Neural cell (in vitro differentiated cells): ENCODE measurements at regions not wholly inside any gene's neighbourhood (a gene's known extent, or its start where the extent isn't known, plus 50 kb on each side); places are given as distances from the start of the nearest gene placed in this dataset.

Source experiments
- H2AFZ ChIP-seq: fragments of 200-600, 300-800 bp; sonication (generic), shearing (Covaris generic); 2 replicates; pipeline ENCODE4 v1.6.0; 2014; ENCODE audit warnings: low read depth, mild to moderate bottlenecking, antibody characterized with exemption, low read length, moderate library complexity
- H3F3A ChIP-seq: fragments of 200-600 bp; shearing (Covaris generic); 2 replicates; pipeline ENCODE4 v1.6.1; 2016; ENCODE audit warnings: mild to moderate bottlenecking, moderate library complexity, mixed read lengths, antibody characterized with exemption, low read length; ENCODE audit not compliant: insufficient read depth, poor library complexity, severe bottlenecking
- H3K27ac ChIP-seq: fragments of 200-600, 300-800 bp; sonication (generic), shearing (Covaris generic); 2 replicates; pipeline ENCODE4 v1.5.1; 2014; ENCODE audit warnings: mild to moderate bottlenecking, low read length, moderate library complexity
- H3K27me3 ChIP-seq: fragments of 300-800, 200-600 bp; sonication (generic), shearing (Covaris generic); 2 replicates; pipeline ENCODE4 v1.6.0; 2014; ENCODE audit warnings: mild to moderate bottlenecking, low read depth, low read length, moderate library complexity; ENCODE audit not compliant: insufficient read depth
- H3K36me3 ChIP-seq: fragments of 300-800, 200-600 bp; sonication (generic), shearing (Covaris generic); 2 replicates; pipeline ENCODE4 v1.5.1; 2014; ENCODE audit warnings: mild to moderate bottlenecking, antibody characterized with exemption, low read length, moderate library complexity; ENCODE audit not compliant: insufficient read depth
- H3K4me2 ChIP-seq: fragments of 300-800, 200-600 bp; sonication (generic), shearing (Covaris generic); 2 replicates; pipeline ENCODE4 v1.6.0; 2014; ENCODE audit warnings: mild to moderate bottlenecking, low read length
- H3K4me3 ChIP-seq: fragments of 300-800, 200-600 bp; sonication (generic), shearing (Covaris generic); 2 replicates; pipeline ENCODE4 v1.5.1; 2014; ENCODE audit warnings: mild to moderate bottlenecking, low read length, moderate library complexity
- H3K79me2 ChIP-seq: fragments of 200-600 bp; shearing (Covaris generic); replicated peaks from 2 replicates; pipeline ENCODE4 v1.6.0; 2014; ENCODE audit warnings: mild to moderate bottlenecking, low read length, moderate library complexity; ENCODE audit not compliant: insufficient read depth
- H3K9ac ChIP-seq: fragments of 300-800, 200-600 bp; sonication (generic), shearing (Covaris generic); 2 replicates; pipeline ENCODE4 v1.6.1; 2016; ENCODE audit warnings: mild to moderate bottlenecking, low read length, mixed read lengths
- H3K9me2 ChIP-seq: fragments of 200-600 bp; shearing (Covaris generic); 2 replicates; pipeline ENCODE4 v1.6.1; 2016; ENCODE audit warnings: mild to moderate bottlenecking, low read length, mixed read lengths; ENCODE audit not compliant: insufficient read depth
- H3K9me3 ChIP-seq: fragments of 200-600, 300-800 bp; sonication (generic), shearing (Covaris generic); 2 replicates; pipeline ENCODE4 v1.6.1; 2016; ENCODE audit warnings: mild to moderate bottlenecking, mixed run types, low read length, moderate library complexity, mixed read lengths
- H4K20me1 ChIP-seq: fragments of 200-600 bp; shearing (Covaris generic); 2 replicates; pipeline ENCODE4 v1.6.1; 2016; ENCODE audit warnings: mild to moderate bottlenecking, mixed run types; ENCODE audit not compliant: insufficient read depth
- CTCF ChIP-seq: fragments of 450-650 bp; IDR thresholded peaks from 2 replicates; pipeline ENCODE4 v1.5.1; 2014; ENCODE audit warnings: antibody characterized with exemption, mild to moderate bottlenecking, moderate library complexity; ENCODE audit not compliant: poor library complexity, severe bottlenecking
- EP300 ChIP-seq: fragments of 450-650 bp; conservative IDR thresholded peaks from 2 replicates; pipeline ENCODE4 v1.6.1; 2014; ENCODE audit warnings: antibody characterized with exemption, mild to moderate bottlenecking, moderate library complexity; ENCODE audit not compliant: poor library complexity, severe bottlenecking
- EZH2 ChIP-seq: fragments of 200-600, 300-800 bp; shearing (Covaris generic), sonication (generic); IDR thresholded peaks from 2 replicates; pipeline ENCODE4 v1.6.1; 2014; ENCODE audit warnings: antibody characterized with exemption, low read length, borderline replicate concordance, mild to moderate bottlenecking; ENCODE audit not compliant: insufficient read depth, poor library complexity, severe bottlenecking
- MXI1 ChIP-seq: fragments of 450-650 bp; conservative IDR thresholded peaks from 2 replicates; pipeline ENCODE4 v1.6.1; 2014; ENCODE audit warnings: antibody characterized with exemption, mild to moderate bottlenecking; ENCODE audit not compliant: poor library complexity, severe bottlenecking
- POLR2AphosphoS5 ChIP-seq: IDR thresholded peaks from 2 replicates; pipeline ENCODE4 v1.6.1; 2012
- RAD21 ChIP-seq: fragments of 450-650 bp; conservative IDR thresholded peaks from 2 replicates; pipeline ENCODE4 v1.6.1; 2014; ENCODE audit warnings: antibody characterized with exemption, mild to moderate bottlenecking, moderate library complexity
- REST ChIP-seq: IDR thresholded peaks from 2 replicates; pipeline ENCODE4 v1.6.1; 2012; ENCODE audit warnings: borderline replicate concordance
- SMC3 ChIP-seq: fragments of 450-650 bp; conservative IDR thresholded peaks from 2 replicates; pipeline ENCODE4 v1.6.1; 2014; ENCODE audit warnings: antibody characterized with exemption, mild to moderate bottlenecking, moderate library complexity; ENCODE audit not compliant: poor library complexity
- TAF1 ChIP-seq: IDR thresholded peaks from 2 replicates; pipeline ENCODE4 v1.6.1; 2012; ENCODE audit warnings: low read depth

- no peak overlapping the region for H3K27ac ChIP-seq
- H3K9me3 ChIP-seq = no peaks in the 10 kb centered on the region
- no peak overlapping the region for H3K4me2 ChIP-seq
- no peaks in the 10 kb centered on the region for H3K36me3 ChIP-seq
- H4K20me1 ChIP-seq = no peaks in the 10 kb centered on the region
- no peak overlapping the region for H3K4me3 ChIP-seq
- no peak overlapping the region for H2AFZ ChIP-seq
- H3F3A ChIP-seq = no peaks in the 10 kb centered on the region
- no peaks in the 10 kb centered on the region for H3K79me2 ChIP-seq
- TF ChIP-seq RAD21 (no peak), EZH2 (no peak), EP300 (no peak), CTCF (no peak), TAF1 (no peak), SMC3 (no peak), REST (no peak), MXI1 (no peak), POLR2AphosphoS5 (no peak)
- no peaks in the 10 kb centered on the region for H3K9me2 ChIP-seq
- no peaks in the 10 kb centered on the region for H3K27me3 ChIP-seq
- no peak overlapping the region for H3K9ac ChIP-seq
These were observed 184.9 kb downstream of the SNX18 start for GRCh38 chr5:54702470-54702869.

- no peak overlapping the region for H2AFZ ChIP-seq
- H3K4me2 ChIP-seq = no peak overlapping the region
- TF ChIP-seq MXI1 (no peak), REST (no peak), SMC3 (no peak), TAF1 (no peak), RAD21 (no peak)
These were observed 183.5 kb downstream of the SNX18 start for GRCh38 chr5:54700986-54701578.

More at GRCh38 chr5:54700986-54701578, 183.5 kb downstream of the SNX18 start:
- Histone ChIP-seq H3K27ac (no peak overlapping the region), H3K9me3 (no peaks in the 10 kb centered on the region), H3K79me2 (no peaks in the 10 kb centered on the region), H3K4me3 (no peak overlapping the region), H3K27me3 (no peaks in the 10 kb centered on the region), H4K20me1 (no peaks in the 10 kb centered on the region), H3K36me3 (no peaks in the 10 kb centered on the region), H3F3A (no peaks in the 10 kb centered on the region), H3K9me2 (no peaks in the 10 kb centered on the region), H3K9ac (no peak overlapping the region)
